LNCaP clone FGC (cell line): ENCODE measurements at regions not wholly inside any gene's neighbourhood (a gene's known extent, or its start where the extent isn't known, plus 50 kb on each side); places are given as distances from the start of the nearest gene placed in this dataset.
A peak's percentile ranks its signal among the peaks of the same experiment; 100 is the strongest.
"Not testable (repeated sequence)": the region's sequence is repeated elsewhere in the genome, so short reads cannot be mapped to it uniquely, and the experiment has no call there.

Experiments used
- DNase-seq: peaks from one replicate; pipeline ENCODE4 v3.0.0-alpha.2; 2011; ENCODE audit warnings: low read depth
- H3K4me3 ChIP-seq: 2 replicates; pipeline ENCODE4 v1.5.1; 2011; ENCODE audit warnings: mild to moderate bottlenecking, low read depth, low read length, control low read depth
- CTCF ChIP-seq: IDR thresholded peaks from 2 replicates; pipeline ENCODE4 v1.5.1; 2012; ENCODE audit warnings: mild to moderate bottlenecking; ENCODE audit not compliant: control insufficient read depth, insufficient read depth; ENCODE audit errors: extremely low read depth

- no peak for TF ChIP-seq CTCF
- no peak overlapping the region for H3K4me3 ChIP-seq
- DNase-seq = peak; percentile 56
Observed at GRCh38 chr12:59055204-59055860, 135.0 kb upstream of the LRIG3 start.

DNA sequence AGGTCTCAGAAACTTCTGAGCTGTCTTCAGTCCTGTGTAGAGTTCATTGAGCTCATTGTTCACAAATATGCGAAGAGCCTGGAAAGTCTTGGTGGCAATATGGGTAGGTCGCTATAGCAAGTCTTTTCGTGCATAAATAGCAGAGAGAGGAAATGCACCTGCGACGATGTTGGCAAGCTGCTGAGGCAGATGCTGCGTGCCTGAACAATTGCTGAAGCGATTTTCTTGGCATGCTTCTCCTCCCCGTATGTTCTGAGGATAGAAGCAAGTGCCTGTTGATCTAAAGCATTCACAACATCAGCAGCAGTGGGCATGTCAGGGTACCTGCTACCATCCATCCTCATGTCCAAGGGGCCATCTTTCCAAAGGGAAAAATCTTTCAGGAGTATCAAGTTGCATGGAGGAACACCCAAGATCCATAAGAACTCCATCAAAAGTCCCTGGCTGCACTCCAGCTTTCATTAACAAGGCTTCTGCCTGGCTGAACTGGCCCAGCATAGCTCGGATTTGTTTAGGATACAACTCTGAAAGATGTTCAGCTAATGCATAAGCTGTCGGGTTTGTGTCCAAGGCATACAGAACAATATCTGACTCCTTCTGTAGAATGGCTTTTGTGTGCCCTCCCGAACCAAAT lies 133.1 kb upstream of the LRIG3 start:
- DNase-seq, H3K4me3 ChIP-seq: not testable (repeated sequence)

DNA sequence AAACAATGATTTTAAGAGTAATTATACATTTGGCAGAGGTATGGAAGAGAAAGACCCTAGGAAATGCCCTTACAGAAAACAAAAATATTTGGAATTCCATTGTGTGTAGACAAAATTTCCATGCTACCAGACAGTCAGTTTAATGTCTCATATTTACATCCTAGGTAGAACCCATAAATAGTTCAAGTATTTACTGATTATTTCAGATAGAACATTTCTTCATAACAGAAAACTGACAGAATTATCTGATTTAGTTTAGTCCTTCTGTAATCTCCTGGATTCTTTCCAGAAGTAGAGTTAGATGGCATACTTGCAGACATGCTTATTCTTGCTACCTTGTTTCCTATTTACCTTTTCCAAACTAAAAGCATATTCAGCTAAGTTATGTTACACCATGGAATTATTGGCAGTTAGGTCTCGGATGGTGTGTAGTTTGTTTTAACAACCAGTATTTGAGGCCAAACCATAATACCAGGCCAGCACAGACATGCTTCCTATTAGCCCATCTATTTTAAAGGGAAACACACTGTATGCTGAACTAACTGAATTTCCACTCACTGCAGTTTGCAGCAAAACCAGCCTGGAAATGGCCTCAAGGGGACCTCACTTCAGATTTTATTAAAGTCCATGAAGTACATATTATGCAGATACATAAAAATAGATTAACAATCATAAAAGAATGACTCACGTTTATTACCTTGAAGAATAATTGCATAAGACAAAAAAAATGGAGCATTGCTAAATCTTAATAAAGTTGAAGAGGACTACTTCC lies 126.6 kb upstream of the LRIG3 start:
- no peak overlapping the region for H3K4me3 ChIP-seq
- no peak for TF ChIP-seq CTCF
- no peak for DNase-seq

GRCh38 chr12:59044791-59045190 lies 124.5 kb upstream of the LRIG3 start:
- no peak overlapping the region for H3K4me3 ChIP-seq
- DNase-seq = peak; percentile 62
- no peak for TF ChIP-seq CTCF

DNA sequence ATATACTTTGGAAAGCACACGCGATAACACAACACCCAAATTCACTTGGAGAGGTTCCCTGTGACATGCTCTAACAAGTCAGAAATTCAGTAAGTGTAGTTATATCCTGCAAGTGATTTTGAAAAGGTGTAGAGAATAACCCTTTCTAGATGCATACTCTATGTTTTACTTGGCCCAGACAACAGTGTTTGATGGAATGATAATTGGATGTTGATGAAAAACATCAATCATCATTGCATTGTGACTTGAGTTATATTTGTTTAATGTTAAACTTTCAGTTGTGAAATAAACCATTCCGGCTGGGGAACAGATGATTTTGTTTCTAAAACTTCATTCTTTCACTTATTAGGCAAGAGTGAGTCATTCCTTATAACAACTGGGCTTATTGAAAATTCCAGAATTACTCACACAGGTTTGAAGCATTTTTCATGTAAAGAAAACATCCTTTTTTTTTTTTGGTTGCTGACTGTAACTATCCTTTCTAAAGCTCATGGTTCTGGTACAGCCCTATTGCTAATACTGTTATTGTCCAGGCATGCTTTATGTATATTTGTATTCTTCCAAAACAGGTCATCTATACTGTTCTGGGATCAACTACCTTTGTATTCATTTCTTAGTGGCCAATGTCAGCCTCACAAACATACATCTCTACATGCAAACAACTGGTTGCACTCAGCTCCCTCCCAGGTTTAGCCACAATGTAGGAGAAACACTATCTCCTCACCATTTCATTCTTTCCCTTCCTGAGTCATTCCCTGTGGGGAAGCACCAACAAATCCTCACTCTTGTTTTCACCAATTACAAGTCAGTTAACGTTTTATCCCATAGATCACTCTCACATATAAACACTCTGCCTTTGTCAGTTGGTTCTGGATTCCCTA lies 121.2 kb upstream of the LRIG3 start:
- no peak overlapping the region for H3K4me3 ChIP-seq
- DNase-seq = no peak
- no peak for TF ChIP-seq CTCF

GRCh38 chr12:59040656-59041055 lies 120.4 kb upstream of the LRIG3 start:
- H3K4me3 ChIP-seq = no peak overlapping the region
- no peak for TF ChIP-seq CTCF
- DNase-seq = no peak

DNA sequence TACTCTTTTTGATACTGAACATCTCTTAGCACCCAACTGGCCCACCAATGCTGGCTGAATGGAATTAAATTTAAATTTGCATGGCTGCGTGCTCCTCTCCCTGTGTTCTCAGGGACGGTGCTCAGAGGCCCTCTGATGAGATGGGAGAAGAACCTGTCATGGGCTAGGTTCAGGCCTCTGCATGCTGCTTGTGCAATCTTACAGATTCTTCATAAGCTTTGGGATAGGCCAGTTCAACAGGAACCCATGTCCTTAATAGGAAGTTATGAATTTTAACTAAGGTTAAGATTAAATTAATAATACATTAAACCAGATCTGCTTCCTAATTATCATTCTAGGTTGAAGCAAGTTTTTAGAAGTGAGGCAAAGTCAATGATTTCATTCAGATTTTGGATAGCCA lies 119.7 kb upstream of the LRIG3 start:
- TF ChIP-seq CTCF = no peak
- H3K4me3 ChIP-seq = no peak overlapping the region
- DNase-seq = no peak
